Fibroblast of the aortic adventitia (primary cell): ENCODE measurements at regions not wholly inside any gene's neighbourhood (a gene's known extent, or its start where the extent isn't known, plus 50 kb on each side); places are given as distances from the start of the nearest gene placed in this dataset.

Source experiments
- DNase-seq: peaks from one replicate; pipeline ENCODE4 v3.0.0-alpha.2; 2010; ENCODE audit warnings: low read depth
- H3K4me3 ChIP-seq: 2 replicates; pipeline ENCODE4 v1.5.1; 2011; ENCODE audit warnings: low read depth, mild to moderate bottlenecking, control low read depth, low read length, moderate library complexity
- TF ChIP-seq, protein P1 (sequence below): IDR thresholded peaks from 2 replicates; pipeline ENCODE4 v1.5.1; 2011; ENCODE audit warnings: mild to moderate bottlenecking, low read length, control low read depth, inconsistent platforms; ENCODE audit not compliant: insufficient read depth

DNA sequence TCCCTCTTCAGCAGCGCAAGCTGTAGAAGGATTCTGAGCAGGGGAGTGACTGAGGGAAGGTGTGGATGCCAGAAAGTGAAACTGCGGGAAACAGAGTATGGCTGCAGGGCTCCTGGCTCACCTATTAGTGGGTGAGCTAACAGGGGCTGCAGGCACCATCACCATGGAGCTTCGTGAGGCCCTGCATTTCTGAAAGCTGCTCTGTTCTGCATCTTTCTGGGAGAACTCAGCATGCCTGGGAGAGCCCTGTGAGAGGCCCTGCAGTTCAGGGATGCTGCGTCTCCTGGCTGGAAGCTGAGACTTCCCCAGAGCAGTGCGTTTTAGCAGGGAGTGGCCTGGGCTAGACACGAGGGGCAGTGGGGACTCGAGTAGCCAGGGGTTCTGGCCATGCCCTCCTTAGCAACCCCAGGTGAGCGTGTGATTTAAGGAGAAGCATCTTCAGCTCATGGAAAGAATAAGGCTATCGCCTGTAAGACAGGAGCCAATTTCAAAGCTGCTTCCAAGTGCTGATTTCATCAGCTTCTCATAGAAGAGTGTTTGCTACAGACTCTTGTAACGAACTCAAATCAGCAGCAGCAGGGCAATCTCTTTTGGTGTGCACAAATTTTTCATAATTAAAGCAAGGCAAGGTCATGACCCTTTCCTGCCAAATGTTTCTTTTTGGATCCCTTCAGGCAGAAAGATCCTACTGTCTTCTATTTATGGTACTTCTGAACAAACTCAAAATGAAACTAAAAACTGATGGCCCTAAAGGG, 293.6 kb upstream of the ZNF32 start:
- DNase-seq = peak; percentile 40
- no peak overlapping the region for H3K4me3 ChIP-seq
- TF ChIP-seq, protein P1, sequence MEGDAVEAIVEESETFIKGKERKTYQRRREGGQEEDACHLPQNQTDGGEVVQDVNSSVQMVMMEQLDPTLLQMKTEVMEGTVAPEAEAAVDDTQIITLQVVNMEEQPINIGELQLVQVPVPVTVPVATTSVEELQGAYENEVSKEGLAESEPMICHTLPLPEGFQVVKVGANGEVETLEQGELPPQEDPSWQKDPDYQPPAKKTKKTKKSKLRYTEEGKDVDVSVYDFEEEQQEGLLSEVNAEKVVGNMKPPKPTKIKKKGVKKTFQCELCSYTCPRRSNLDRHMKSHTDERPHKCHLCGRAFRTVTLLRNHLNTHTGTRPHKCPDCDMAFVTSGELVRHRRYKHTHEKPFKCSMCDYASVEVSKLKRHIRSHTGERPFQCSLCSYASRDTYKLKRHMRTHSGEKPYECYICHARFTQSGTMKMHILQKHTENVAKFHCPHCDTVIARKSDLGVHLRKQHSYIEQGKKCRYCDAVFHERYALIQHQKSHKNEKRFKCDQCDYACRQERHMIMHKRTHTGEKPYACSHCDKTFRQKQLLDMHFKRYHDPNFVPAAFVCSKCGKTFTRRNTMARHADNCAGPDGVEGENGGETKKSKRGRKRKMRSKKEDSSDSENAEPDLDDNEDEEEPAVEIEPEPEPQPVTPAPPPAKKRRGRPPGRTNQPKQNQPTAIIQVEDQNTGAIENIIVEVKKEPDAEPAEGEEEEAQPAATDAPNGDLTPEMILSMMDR = no peak

DNA sequence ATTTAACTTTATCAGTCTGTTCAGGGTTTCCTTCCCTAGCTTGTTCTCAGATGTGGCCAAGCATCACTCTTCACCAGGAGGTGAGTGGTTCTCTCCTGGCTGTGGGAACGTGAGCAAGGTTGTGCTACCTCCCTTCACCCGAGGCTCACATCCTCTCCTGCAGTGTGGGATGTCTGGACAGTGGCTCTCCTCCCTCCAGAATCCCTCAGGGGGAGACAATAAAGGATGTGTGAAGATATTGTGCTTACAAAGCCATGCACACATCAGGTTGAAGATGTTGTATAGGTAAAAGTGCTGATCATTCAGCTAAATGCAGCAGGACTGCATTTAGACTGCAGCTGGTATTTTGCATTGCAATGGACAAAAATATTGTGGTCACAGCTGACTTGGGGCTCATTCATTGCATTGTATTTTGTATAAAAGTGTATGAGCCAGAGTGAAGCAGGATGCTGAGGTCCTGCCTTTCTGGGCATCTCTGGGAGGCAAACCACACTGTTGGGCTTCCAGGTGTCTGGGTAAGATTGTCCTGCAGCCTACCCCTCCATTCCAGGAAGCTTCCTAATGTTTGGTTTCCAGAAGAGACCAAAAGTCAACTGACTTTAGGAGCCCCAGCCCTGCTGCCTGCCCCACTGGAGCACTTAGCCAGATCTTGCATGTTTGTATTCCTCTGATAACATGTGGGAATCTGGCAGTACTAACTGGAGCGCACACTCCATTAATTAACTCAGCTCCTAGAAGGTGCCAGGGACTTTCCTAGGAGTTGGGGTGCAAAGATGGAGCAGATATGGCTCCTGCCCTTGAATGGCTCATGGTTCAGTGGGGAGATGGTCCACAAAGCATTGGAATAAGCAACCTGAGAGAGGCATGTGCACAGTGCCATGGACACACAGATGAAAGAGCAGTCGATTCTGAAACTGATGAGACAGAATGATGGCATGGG, 292.5 kb upstream of the ZNF32 start:
- H3K4me3 ChIP-seq = no peak overlapping the region
- TF ChIP-seq, protein P1 = no peak
- DNase-seq = no peak

DNA sequence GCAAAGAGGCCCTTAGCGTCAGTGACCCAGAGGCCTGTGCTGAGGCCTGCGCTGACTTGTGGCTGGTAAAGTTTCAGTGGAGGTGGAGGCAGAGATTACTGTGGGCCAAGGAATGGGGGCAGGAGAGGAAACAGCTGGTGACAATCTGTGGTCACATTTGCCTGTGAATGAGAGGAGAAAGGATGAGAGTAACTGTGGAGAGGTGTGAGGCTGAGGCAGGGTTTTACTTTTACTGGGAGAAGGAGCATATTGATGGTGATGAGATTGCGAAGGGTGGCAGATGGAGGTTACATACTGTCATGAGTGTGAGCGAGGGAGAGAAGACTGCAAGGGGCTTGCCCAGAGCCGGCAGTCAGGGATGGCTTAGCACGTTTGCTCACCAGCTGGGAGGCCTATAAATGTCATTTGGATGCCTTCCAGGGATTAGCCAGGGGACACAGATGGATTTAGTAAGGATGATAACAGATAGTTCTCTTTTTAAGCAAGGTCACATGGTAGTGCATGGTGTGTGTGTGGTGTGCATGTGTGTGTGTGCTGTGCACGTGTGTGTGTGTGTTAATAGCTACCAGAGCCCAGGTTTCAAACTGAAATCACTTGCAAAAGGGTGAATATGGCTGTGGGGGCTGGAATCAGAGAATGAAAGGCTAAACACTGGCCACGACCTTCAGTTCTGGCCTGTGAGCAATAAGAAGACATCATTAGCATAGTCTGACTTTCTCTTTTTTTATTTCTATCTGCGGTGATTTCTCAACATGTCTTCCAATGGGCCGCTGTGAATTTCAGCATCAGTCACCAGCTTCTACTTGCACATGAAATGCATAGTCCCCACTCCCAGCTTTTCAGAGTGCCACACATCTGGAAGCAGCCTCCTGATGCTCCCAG, 291.5 kb upstream of the ZNF32 start:
- TF ChIP-seq, protein P1 = no peak
- H3K4me3 ChIP-seq = no peak overlapping the region
- DNase-seq = no peak

DNA sequence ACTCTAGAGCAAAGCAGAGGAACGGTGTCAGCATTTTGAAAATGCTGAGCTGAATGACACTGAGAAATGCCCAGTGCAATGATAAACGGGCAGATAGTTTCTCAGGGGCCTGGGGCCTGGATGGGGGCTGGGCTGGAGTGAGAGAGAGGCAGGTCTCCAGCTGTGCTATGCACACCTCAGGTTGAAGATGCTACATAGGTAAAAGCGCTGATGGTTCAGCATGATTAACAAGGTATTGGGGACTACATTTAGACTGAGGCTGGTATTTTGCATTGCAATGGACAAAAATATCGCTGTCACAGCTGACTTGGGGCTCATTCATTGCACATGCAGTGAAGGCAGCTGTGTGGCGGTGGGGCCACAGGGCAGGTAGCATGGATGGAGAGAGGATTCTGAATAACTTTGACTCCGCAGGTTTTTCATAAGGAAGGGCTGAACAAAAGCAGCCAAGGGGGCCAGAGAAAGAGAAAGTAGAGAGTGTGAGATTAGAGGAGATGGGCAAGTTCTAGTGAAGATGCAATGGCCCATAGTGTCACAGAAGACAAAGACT, 290.8 kb upstream of the ZNF32 start:
- H3K4me3 ChIP-seq = no peak overlapping the region
- TF ChIP-seq, protein P1 = no peak
- DNase-seq = no peak

DNA sequence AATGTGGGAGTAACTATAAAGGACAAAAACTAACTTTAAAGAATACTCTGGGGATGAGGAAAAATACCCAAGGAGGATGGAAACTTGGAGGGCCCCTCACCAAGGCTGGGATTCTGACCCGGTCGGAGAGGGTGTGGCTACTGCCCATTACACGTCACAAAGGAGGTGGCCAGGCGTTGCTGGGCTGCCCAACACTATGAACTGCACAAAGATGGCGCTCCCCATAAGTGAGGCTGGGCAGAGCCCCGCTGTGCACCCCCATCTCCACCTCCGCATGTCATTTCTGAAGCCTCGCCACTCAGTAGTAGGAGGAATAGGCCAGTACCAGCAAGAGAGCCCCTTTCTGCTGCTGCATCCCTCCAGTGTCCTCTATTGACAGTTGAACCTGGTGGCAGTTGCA, 290.1 kb upstream of the ZNF32 start:
- no peak overlapping the region for H3K4me3 ChIP-seq
- TF ChIP-seq, protein P1 = no peak
- DNase-seq = no peak
